ENCODE measurements at regions not wholly inside any gene's neighbourhood (a gene's known extent, or its start where the extent isn't known, plus 50 kb on each side); places are given as distances from the start of the nearest gene placed in this dataset.
"Not testable (repeated sequence)": the region's sequence is repeated elsewhere in the genome, so short reads cannot be mapped to it uniquely, and the experiment has no call there.

DNA sequence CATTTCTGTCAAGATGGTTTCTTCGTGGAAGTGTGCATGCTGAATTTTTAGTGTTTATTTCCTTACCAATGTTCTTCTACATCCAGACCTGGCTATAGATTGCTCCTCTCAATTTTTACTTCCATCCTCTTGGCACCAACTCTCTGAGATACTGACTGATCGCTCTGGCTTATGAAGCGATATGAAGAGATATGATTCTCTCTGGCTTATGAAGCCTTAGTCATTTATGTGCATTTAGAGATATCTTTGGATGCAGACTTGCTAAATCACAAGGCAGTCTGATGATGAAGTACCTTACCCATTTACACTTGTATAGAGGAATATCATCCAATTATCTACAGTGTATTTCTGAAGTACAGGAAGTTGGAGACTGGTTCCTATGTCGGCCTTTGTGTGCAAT, 295.4 kb upstream of the STXBP5 start:
- no peak for DNase-seq

DNA sequence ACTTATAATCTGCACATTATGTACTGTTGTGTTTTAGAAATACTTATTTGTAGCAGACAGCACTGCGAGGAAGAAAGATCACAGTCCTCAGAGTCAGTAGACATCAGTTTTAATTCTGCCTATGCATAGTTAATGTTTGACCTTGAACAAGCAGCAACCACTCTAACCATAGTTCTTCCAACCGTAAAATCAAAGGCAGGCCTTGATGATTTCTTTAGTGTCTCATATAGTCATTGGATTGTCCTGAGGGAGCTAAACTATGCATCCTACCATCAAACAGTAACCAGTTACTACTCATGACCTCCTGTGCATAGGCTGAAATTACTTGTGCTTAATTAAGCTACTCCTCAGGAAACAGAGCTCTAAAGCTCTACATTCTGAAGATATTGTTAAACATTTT, 294.8 kb upstream of the STXBP5 start:
- DNase-seq: no peak

DNA sequence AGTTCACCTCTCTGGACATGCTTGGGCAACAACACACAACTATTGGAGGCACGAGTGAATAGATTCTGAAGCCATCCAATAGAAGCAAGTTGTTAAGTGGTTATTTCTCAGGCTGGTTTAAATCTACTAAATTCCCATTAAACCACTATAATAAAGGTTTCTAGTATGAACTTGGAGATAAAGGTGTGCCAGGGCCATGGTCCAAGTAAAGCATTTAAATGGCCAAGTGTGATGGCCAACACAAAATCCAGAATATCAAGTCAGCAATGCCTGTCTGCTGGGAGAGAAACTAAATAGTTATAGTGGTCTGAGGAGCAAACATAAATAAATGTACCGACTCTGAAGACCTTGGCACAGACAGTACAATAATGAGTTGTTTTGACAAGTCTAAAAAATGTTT, 294.3 kb upstream of the STXBP5 start:
- no peak for DNase-seq

DNA sequence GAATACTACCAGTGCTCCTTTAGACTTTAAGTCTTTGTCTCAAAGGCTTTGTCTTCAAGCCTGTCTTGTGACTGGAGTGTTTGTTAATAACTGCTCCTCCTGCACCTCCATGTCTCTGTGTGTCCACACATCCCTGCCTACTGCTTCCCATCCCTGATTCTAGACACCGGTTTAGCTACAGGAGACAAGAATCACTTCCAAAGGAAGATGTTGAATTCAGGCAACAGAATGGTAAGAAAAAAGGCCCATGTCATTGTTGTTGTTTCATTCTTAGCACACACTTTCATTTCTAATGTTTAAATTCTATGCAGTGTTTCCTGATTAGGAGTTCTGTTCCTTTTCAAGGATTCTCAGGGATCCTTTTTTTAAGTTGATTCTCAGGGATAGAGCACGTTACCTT, 293.6 kb upstream of the STXBP5 start:
- no peak for DNase-seq

DNA sequence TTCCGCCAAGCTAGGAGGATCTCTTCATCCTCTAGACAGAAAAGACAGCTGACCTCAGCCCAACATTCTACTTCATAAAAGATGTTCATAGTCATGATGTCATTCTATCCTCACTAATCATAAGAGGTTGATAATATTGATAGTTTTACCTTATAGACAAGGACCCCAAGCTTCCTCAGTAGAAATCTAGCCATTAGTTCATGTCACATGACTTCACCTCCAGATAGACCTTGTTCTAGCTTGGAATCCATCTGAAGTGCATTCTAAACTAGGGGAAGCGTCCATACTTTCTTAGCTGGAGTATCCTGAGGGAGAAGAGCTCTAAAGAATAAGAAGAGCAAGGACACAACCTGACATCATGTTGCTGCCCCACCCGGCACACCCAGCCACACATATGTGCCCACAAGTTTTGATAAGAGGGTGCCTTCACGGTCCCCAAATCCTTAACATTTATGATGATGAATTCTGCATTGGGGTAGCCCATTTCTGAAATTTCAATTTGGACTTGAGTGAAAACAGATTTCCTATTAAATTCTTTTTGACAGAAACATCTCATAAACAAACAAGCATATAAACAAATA, 292.5 kb upstream of the STXBP5 start:
- DNase-seq: no peak

DNA sequence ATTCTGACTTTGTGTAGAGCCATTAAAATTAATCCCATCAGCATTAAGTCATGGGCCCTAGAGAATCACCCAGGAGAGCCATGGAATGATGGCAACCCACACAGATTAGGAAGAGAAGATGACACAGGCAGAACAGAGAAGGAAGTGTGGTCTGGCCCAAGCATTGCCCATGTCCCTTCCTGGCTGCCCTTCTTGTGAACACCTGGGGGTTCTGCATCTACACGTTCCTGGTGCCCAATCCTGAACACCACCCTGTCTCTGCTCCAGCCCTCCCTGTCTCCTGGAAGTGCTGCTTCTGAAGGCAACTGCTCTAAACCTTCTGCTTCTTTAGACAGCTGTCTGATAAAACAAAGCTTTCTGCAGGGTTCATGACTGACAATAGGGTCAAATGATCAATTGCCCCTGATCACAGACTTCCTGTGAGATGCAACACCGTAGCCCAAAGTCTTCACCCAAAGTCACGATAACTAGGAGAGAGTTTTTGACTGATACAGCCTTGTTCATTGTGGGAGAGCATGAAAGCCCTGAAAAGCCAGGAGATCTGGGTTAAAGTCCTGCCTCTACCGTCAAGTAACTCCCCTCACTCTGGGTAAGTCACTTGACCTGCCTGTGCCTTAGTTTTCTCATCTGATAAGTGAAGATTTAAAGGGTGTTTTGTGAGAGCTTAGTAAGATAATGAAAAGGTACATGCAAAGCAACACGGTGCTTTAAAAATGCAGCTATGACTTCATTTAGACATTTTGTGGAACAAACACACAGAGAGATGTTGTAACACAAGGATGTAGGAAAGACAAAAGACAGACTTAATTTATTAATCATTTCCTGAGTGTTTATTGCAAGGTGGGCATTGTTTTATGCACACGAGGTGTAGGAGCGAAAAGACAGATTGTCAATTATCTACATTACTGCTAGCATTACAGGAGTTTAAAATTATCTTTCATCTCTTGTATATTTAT, 291.2 kb upstream of the STXBP5 start:
- no peak for DNase-seq

DNA sequence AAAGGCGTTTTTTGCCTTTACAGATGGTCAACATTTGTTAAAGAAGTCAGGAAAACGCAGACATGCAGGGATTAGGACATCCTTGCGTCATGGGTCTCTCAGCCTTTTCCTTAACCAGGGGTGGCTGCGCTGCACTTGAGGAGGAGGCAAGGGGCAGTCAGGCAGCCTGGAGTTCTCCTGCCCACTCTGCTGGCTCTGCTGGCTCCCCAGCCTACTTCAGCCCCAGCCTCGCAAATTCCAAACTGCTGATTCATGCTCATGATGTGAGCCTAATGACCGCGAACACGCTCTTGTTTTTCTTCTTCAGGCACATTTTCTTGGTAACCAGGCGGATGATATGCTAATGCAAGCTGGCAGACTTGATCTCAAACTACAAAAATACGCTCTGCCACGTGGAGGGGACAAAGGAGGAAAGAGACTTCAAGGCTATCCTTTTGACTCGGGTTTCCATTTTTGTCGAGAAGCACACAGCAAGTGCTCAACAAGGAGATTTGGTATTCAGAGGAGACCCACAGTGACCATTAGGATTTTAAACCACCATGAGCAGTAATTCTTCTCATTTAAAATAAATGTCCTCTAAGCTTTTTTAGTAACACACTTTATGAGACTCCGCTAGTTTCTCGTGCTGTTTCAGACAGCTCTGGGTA, 290.3 kb upstream of the STXBP5 start:
- DNase-seq: no peak

DNA sequence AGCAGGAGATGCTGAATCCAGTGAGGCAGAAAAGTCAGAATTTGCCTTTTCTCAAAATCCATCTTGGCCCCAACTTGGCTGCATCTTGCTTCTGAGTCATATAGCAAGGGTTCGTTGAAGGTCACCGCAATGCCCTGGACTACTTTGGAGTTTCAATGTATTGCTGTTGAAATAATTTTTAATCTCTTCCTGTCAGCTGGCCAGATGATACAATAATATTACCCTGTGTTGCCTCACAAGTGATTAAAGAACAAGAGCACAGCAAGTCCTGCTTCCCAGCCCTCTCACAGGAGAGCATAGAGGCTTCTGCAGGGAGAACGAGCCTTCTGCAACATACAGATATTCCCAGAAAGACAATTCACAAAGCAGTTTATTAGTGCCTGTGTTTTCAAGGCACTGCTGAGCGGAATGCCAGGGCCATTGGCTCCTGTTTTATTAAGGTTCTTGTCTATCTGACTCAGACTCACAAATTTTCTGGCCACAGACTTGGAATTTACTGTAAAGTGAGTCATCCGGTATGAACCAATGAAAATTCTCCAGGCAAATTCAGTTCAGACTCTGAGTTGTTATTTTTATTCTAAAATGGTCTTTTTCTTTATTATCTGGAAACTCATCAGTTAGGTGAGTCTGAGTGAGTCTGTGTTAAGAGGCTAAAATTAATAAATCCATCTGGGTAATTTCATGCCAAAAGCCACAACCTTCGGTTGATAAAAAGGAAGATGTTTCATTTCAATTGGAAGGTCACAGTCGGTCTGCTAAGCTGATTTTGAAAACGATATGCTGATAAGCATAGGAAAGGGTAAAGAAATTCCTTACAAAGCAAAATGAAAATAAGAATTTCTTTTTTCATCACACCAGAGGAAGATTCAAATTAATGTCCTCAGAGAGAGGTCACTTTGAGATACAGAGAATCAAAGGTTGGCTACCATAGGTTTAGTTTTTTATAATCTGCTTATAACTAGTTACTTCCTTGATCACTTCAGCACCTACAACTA, 289.4 kb upstream of the STXBP5 start:
- no peak for DNase-seq

DNA sequence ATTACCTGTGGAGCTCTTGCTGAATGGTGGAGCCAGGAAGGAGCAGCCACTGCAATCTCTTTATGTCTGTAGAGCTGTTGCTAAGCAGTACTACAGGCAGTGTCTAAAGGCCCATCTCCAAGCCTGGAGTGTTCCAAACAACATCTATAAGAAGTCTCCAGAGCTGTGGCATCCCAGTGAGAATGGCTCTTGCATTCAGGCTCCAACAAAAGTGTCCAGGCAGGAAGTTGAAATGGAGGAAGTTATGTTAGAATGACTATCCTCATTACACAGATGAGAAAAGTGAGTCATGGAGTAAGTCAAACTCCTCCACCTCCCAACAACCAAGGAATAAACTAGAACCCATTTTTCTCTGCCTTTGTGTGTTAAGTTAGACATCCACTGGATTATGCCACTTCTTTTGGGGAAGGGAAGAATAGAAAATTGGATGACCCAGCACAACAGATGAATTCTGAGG, 288.5 kb upstream of the STXBP5 start:
- DNase-seq: no peak

DNA sequence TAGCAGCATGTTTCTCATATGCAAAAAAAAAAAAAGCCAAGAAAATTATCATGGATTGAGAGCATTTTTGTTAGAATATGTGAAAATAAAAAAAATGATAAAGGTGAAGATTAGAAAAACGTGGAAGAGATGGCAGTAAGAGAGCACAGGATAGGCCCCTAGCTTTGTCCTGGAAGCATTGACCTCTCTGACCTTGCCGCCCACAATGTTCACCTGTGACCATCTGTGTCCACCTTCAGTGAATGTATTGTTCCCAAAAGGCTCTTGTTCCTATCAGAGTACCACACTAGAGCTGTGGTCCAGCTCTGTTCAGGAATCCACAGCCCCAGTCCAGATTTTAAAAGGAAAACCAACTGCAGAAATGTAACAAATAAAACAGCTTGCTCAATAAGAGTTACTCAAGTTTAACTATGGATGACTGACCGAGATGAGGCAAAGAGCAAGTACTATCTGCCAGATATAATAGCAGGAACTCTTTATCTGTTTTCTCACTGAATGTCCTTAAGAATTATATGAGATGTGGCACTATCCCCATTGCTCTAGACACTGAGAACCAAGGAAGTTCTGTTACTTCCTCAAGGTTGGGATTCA, 287.7 kb upstream of the STXBP5 start:
- DNase-seq: no peak

DNA sequence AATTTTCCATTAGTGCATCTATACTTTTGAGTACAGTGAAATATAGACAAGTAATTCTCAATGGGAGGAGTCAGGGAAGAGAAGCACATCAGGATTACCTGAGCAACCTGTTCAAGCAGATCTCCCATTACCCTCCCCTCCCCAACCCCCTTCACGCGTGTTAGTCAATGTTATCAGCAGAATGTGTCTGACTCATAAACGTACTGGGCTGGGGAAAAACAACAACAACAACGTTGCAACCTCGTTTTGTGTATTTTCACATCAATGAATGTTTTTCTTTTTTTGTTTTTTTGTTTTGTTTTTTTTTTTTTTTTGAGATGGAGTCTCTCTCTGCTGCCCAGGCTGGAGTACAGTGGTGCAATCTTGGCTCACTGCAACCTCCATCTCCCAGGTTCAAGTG, 287.0 kb upstream of the STXBP5 start:
- no peak for DNase-seq

DNA sequence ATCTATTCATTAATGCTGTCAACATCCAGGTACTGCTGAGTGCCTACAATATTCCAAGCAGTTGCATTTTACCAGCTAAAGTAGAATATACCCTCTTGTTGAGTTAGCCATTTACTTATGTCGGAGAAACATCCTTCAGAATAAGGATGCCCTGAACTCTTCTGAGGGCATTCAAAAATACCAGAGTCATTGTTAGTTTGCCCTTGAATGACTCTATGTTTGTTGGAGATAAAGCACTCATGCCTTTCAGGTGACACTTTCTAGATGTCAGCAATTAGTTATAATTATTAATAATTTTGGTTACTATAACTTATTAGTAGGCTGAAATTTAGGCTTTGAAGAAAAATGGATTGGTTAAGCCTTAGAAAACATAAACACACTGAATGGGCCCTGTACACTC, 286.2 kb upstream of the STXBP5 start:
- no peak for DNase-seq

DNA sequence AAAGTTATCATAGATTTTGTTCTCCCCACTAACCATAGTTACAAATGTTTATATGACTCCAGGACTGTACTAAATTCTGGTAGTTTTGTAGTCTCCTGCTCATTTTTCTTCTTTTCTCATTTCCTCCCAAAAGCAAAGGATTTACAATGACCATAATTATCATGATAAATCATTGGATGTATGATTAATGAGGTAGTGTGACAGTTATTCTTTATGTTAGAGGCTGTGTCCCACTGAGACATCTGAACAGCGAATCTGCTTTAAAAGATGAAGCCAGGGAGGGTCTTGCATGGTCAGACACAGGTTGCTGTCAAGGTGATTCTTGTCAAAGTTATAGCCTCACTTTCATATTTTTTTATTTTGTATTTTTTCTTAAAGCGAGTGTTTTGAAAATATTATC, 285.2 kb upstream of the STXBP5 start:
- DNase-seq: no peak

DNA sequence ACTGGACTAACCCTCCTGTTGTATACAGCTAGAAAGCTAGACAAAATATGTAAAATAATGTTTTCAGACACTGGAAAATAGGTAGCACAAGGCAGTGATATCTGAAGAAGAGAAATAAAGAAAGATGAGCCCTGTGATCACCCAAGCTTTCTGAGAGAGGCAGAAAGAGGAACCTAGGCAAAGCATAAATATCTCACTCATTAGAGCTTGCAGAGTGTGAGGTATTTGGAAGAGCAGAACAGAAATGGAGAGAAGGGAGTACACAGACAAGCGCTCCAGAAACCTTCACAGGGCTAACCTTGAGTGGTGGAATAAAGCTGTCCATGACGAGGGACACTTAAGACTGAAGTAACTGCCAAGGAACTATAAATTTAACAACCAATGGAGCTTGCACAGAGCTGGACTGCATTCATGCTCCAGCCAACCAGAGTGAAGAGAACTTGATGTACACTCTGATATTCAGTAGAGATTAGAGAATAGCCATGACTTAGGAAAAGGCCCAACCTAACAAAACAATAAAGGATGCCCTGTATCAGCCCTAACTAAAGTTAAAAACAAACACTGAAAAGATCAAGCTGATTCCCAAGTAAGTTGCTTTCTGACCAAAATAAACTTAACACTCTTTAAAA, 280.9 kb upstream of the STXBP5 start:
- no peak for DNase-seq

DNA sequence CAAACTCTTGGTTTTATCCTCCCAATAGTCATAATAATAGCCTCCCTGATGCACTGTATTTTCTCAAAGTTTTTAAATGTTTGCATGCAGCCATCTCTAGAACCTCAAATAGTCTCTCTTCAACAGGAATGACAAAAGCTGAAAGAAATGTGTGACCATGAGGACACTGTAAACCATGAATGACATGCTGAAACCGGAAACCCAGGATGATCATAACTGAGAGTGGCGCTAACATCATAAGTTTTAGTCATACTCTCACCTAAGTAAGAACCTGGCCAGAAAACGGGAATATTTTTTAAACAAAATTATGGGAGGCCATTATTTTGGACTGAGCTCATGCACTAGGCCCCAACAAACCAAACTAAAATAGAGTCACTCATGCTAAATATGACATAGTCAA, 278.4 kb upstream of the STXBP5 start:
- DNase-seq: no peak

DNA sequence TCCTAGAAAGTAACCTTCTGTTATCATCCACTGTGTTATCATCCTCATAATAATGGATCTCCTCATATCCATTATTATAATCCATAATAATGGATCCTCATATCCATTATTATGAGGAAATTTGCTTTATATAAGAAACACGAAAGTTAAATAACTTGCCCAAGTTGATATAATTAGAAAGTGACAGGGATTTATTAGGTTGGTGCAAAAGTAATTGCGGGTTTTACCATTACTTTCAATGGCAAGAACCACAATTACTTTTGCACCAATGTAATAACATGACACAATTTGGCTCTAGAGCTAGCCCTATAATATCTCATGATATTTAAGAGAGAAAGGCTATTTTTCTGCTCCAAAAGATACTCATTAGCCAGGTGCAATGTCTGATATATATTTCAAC, 275.7 kb upstream of the STXBP5 start:
- no peak for DNase-seq

DNA sequence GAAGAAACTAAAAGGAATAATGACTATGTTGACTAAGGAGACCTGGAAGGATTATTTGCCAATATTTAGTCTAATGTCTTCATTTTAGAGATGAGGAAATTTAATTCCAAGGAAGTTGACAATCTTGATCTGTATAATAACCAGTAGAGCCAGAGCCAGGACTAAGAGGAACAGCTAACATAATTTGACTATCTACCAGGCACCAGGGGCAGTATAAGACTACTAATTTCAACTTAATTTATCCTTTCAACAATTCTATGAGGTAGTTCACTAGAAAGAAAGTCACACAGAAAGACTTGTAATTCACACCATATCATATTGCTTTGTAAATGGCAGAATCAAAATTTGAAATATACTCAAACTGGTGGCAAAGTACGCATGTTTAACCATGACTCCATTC, 273.0 kb upstream of the STXBP5 start:
- no peak for DNase-seq

DNA sequence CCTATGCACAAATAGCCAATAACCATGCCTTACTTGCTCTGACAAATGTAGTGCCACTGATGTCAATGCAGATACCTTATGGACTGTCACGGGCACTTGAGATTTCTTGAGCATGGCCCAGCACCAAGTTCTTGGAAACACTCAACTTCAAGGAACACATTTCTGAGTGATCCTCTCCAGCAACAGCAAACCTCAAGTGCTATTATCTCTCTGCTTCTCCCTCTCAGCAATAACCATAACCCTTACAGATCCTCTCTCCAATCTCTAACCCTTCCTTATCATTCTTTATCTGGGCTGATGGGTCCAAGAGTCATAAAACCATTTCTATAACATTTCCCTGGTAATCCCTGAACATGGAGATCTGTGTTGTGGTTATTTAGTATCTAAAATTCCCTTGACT, 266.9 kb upstream of the STXBP5 start:
- no peak for DNase-seq

DNA sequence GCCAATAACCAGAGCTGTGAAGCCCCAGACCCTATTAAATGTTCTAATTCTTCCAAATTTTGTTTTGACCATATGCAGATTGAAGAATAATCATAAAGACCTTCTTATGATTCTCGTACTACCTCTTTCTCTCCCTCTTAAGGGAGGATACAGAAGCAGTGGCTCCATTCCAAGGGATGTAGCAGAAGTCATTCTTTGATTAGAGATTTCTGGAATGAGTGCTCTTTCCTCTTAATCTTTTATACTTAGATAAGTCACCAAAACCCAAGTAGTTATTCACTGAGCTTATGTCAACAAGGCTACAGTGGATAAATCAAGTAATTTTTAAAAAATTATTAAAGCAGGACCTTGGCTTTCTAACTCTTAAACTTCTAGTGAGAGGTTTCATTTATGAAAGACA, 266.0 kb upstream of the STXBP5 start:
- no peak for DNase-seq

DNA sequence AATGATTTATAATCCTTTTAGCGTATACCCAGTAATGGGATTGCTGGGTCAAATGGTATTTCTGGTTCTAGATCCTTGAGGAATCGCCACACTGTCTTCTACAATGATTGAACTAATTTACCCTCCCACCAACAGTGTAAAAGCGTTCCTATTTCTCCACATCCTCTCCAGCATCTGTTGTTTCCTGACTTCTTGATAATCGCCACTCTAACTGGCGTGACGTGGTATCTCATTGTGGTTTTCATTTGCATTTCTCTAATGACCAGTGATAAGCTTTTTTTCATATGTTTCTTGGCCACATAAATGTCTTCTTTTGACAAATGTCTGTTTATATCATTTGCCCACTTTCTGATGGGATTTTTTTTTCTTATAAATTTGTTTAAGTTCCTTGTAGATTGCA, 264.8 kb upstream of the STXBP5 start:
- not testable (repeated sequence) for DNase-seq

DNA sequence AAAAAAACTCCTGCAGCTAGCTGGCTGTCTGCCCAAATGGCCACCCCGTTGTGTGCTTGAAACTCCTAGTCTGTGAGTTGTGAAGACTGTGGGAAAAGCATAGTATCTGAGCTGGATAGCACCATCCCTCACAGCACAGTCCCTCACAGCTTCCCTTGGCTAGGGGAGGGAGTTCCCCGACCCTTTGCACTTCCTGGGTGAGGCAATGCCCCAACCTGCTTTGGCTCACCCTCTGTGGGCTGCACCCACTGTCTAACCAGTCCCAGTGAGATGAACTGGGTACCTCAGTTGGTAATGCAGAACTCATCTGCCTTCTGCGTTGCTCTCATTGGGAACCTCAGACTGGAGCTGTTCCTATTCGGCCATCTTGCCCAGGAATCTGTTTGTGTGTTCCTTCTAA, 260.6 kb upstream of the STXBP5 start:
- no peak for DNase-seq

DNA sequence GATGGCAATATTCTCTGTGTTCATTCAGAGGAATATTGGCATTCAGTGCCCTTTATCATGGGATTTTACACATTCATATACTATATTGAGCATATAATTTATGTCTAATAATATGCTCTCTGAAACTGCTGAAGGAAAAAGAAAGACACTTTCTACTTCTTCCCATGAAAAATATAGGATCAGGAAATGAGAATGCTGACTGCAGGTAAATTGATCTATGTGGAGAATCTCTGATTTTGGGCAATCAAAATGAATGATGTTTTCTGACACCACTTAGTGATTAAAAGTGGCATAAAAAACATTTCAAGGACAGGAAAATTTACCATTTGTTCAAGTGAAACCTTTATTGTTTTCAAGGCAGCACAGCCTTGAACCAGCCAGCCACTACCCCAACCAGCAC, 260.1 kb upstream of the STXBP5 start:
- DNase-seq: no peak
